C4-2B (cell line): ENCODE measurements at regions not wholly inside any gene's neighbourhood (a gene's known extent, or its start where the extent isn't known, plus 50 kb on each side); places are given as distances from the start of the nearest gene placed in this dataset.
"Not testable (repeated sequence)": the region's sequence is repeated elsewhere in the genome, so short reads cannot be mapped to it uniquely, and the experiment has no call there.

Experiments used
- H3K27ac ChIP-seq: fragments of 450-650 bp; 2 replicates; pipeline ENCODE4 v1.5.1; 2017
- ZFX ChIP-seq: fragments of 450-650 bp; IDR thresholded peaks from 2 replicates; pipeline ENCODE4 v1.6.1; 2017
- TF ChIP-seq, protein P1 (sequence below): fragments of 450-650 bp; conservative IDR thresholded peaks from 2 replicates; pipeline ENCODE4 v1.5.1; 2017; ENCODE audit warnings: mild to moderate bottlenecking

DNA sequence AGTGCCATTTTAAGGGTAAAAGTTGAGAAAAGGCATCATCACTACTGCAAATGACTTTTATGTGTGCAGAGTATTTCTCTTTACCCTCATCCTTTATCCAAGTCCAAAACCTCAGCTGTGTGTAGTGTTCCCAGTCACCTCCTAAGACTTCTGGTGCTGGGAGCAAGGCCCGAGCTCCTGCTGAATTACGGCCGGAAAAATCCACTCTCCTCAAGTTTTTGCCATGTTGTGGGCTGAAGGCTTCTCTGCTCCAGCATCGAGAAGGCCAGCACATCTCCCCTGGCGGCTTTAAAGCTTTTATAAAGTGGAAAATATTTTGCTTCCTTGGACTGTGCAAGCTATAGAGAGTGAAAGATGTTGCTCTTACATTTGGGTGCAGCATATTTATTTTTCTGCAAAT is 153.2 kb upstream of the THBS2 start:
- no peak overlapping the region for H3K27ac ChIP-seq
- TF ChIP-seq ZFX = no peak
- TF ChIP-seq, protein P1, sequence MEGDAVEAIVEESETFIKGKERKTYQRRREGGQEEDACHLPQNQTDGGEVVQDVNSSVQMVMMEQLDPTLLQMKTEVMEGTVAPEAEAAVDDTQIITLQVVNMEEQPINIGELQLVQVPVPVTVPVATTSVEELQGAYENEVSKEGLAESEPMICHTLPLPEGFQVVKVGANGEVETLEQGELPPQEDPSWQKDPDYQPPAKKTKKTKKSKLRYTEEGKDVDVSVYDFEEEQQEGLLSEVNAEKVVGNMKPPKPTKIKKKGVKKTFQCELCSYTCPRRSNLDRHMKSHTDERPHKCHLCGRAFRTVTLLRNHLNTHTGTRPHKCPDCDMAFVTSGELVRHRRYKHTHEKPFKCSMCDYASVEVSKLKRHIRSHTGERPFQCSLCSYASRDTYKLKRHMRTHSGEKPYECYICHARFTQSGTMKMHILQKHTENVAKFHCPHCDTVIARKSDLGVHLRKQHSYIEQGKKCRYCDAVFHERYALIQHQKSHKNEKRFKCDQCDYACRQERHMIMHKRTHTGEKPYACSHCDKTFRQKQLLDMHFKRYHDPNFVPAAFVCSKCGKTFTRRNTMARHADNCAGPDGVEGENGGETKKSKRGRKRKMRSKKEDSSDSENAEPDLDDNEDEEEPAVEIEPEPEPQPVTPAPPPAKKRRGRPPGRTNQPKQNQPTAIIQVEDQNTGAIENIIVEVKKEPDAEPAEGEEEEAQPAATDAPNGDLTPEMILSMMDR = no peak

DNA sequence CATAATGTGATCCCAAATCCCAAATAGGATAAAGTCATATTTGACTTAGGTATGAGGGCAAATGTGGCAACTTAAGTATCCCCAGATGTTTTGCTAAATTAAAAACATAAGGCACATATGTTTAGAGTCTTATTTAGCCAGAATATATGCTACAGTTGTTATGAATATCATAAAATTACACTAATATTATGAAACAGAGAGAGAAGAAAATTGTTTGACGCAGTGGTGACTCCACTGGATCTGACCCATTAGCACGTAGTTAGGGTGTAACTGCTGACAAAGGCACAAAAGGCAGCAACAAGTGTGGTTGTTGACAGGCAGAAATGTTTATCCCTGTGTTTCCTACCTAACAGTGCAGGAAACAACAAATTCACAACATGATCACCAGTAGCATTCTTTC is 152.4 kb upstream of the THBS2 start:
- H3K27ac ChIP-seq = no peak overlapping the region
- no peak for TF ChIP-seq ZFX
- TF ChIP-seq, protein P1 = no peak

DNA sequence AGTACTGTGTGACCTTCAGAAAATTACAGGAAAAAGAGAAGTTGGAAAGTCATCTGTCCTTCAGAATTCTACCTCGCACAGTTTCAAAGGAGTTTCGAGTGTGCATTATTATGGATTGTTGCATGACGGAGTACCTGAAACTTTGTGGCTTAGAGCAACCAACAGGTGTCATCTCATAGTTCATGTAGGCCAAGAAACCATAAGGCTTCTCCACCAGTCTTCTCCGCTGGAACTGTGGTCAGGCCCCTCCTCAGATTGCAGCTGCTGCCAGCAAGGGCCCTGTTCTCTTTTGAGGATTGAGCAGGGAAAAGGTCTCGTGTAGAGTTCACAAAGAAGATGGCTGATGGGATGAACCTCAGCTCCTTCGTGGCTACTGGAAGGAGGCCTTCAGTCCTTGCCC is 151.2 kb upstream of the THBS2 start:
- no peak for TF ChIP-seq ZFX
- TF ChIP-seq, protein P1 = no peak

DNA sequence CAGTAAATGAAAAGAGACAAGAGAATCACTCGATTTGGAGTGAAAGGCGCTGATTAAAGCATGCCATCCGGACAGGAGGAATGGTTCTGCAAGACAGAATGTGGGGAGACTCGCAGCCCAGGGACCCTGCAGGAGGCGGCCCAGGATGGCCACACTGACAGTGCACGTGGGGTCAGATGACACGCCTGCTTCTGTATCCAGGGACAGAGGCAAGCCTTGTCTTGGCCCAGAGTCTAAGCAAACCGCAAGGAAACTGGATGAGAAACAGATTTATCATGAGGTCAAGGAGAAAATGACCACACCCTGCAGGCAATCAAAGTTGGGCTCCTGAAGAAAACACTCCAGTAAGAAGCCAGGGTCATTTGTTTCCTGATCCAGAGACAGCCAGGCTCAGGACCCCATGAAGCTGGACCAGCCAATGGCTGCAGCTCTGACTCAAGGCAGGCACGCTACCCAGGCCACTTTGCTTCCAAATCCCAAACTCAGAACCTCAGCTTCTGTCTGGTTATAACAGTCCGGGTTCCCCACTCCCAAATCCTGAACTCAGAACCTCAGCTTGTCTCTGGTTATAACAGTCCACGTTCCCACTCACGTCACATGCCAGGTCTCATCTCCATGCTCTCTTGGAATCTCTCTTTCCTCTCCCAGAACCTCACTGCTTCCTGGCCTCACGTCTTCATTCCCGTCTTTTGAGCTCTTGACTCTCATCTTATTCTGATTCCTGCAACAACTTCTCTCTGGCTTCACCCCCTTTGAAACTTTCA is 144.9 kb upstream of the THBS2 start:
- no peak overlapping the region for H3K27ac ChIP-seq
- TF ChIP-seq ZFX = no peak
- TF ChIP-seq, protein P1 = no peak

More for the DNA sequence above, 151.2 kb upstream of the THBS2 start:
- H3K27ac ChIP-seq = no peak overlapping the region

DNA sequence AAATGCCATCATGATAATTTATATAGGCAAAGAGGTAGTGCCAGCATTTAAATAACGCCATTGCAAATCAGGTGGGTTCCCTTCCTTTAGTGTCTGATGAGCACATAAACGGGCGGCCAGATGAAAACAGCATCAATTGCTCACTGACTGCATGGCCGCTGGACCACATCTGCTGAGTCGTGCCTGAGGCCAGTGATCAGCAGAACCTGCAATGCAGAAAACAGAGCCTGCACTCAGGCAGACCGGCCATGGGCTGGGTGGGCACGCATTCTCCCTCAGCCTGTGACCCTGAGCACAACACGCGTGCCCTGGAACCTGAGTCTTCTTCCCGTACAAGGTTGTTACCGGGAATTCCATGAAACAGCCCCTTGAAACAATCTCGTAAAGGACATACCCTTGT is 144.0 kb upstream of the THBS2 start:
- TF ChIP-seq, protein P1 = no peak
- TF ChIP-seq ZFX = no peak
- no peak overlapping the region for H3K27ac ChIP-seq

DNA sequence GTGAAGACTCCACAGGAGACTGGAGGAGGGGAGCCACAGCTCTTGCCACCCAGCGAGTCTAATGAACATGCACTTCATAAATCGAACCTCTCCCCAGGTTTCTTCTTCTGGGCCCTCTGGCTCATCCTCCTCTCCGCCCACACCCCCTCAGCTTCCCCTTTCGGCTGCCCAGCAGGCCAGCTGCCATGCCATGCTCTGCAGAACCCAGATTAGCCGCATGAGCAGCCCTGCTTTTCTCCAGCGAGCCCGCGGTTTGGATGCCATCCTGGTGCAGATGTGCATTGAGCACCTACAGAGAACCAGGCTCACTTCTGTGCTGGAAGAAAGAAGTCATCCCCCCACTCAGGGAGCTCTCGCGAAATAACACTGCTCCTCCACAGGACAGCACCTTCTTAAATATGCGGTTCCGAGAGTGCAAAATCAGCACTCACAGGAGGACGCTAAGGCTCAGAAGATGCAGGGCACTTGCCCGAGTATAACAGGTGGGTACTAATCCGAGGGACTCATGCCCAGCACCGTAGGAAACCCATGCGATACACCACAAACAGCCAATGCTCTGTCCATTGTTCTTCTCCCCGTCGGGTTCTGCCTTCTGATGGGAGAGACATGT is 143.0 kb upstream of the THBS2 start:
- H3K27ac ChIP-seq = no peak overlapping the region

DNA sequence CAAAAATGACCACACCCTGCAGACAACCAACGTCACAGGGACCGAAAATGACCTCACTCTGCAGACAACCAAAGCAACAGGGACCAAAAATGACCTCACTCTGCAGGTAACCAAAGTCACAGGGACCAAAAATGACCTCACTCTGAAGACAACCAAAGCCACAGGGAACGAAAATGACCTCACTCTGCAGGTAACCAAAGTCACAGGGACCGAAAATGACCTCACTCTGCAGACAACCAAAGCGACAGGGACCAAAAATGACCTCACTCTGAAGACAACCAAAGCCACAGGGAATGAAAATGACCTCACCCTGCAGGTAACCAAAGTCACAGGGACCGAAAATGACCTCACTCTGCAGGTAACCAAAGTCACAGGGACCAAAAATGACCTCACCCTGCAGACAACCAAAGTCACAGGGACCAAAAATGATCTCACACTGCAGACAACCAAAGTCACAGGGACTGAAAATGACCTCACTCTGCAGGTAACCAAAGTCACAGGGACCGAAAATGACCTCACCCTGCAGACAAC is 142.4 kb upstream of the THBS2 start:
- H3K27ac ChIP-seq = not testable (repeated sequence)

More for the DNA sequence above, 143.0 kb upstream of the THBS2 start:
- TF ChIP-seq, protein P1 = no peak
- no peak for TF ChIP-seq ZFX
